WTC11 (cell line): ENCODE measurements at regions not wholly inside any gene's neighbourhood (a gene's known extent, or its start where the extent isn't known, plus 50 kb on each side); places are given as distances from the start of the nearest gene placed in this dataset.

Experiments
- ATAC-seq: fragments of 200-7000 bp; cut with Tn5 transposase; 2 replicates; pipeline ENCODE4 v1.10.0; 2021; ENCODE audit warnings: mild to moderate bottlenecking, moderate library complexity
- CTCF ChIA-PET: fragments of 300-600 bp; sonication (Branson Sonifier 250); formaldehyde crosslinking; loops from one replicate; lab custom pipeline; 2021; ENCODE audit warnings: antibody characterized with exemption; lab: Charles Lee
- POLR2A ChIA-PET: fragments of 350-600 bp; sonication (Branson Sonifier 250); formaldehyde crosslinking; loops from one replicate; lab custom pipeline; 2021; ENCODE audit warnings: antibody characterized with exemption; lab: Charles Lee
- DNase-seq: peaks from one replicate; pipeline ENCODE4 v3.0.0; 2021; ENCODE audit warnings: low spot score
- H3K27ac Mint-ChIP-seq: 2 replicates; pipeline ENCODE4 v1.8.0; 2021; ENCODE audit warnings: mixed read lengths
- H3K27me3 Mint-ChIP-seq: 2 replicates; pipeline ENCODE4 v1.8.0; 2021; ENCODE audit warnings: low read depth, mild to moderate bottlenecking, moderate library complexity, mixed read lengths
- H3K36me3 Mint-ChIP-seq: 2 replicates; pipeline ENCODE4 v1.8.0; 2021; ENCODE audit warnings: mixed read lengths
- H3K4me1 Mint-ChIP-seq: 2 replicates; pipeline ENCODE4 v1.8.0; 2022; ENCODE audit warnings: mixed read lengths
- H3K4me3 Mint-ChIP-seq: 2 replicates; pipeline ENCODE4 v1.8.0; 2021; ENCODE audit warnings: mild to moderate bottlenecking, moderate library complexity, mixed read lengths
- H3K9me3 Mint-ChIP-seq: 2 replicates; pipeline ENCODE4 v1.8.0; 2021; ENCODE audit warnings: mixed read lengths
- ATF6 ChIP-seq: sonication (generic); formaldehyde crosslinking; IDR thresholded peaks from 2 replicates; pipeline ENCODE4 v1.8.1; 2023; ENCODE audit warnings: mild to moderate bottlenecking, missing genetic modification reagents
- CBFB ChIP-seq: sonication (generic); formaldehyde crosslinking; IDR thresholded peaks from 2 replicates; pipeline ENCODE4 v1.8.1; 2022; ENCODE audit warnings: mild to moderate bottlenecking, low read depth, missing genetic modification reagents
- CTCF ChIP-seq: fragments of 200-600 bp; IDR thresholded peaks from 2 replicates; pipeline ENCODE4 v1.8.0; 2022; ENCODE audit warnings: antibody characterized with exemption
- ERG ChIP-seq: fragments of 250-450 bp; sonication (Bioruptor Pico); IDR thresholded peaks from 2 replicates; pipeline ENCODE4 v1.8.0; 2021; ENCODE audit warnings: mild to moderate bottlenecking
- ESRRA ChIP-seq: sonication (generic); formaldehyde crosslinking; IDR thresholded peaks from 2 replicates; pipeline ENCODE4 v1.8.1; 2022; ENCODE audit warnings: mild to moderate bottlenecking, missing genetic modification reagents, borderline replicate concordance
- ETV6 ChIP-seq: sonication (generic); formaldehyde crosslinking; IDR thresholded peaks from 2 replicates; pipeline ENCODE4 v1.8.1; 2022; ENCODE audit warnings: mild to moderate bottlenecking, missing genetic modification reagents
- JUN ChIP-seq: sonication (generic); formaldehyde crosslinking; IDR thresholded peaks from 2 replicates; pipeline ENCODE4 v1.8.0; 2023; ENCODE audit warnings: mild to moderate bottlenecking, missing genetic modification reagents
- MAX ChIP-seq: sonication (generic); formaldehyde crosslinking; IDR thresholded peaks from 2 replicates; pipeline ENCODE4 v1.8.0; 2022; ENCODE audit warnings: mild to moderate bottlenecking, missing genetic modification reagents
- MLX ChIP-seq: sonication (generic); formaldehyde crosslinking; IDR thresholded peaks from 2 replicates; pipeline ENCODE4 v1.8.1; 2023; ENCODE audit warnings: mild to moderate bottlenecking, missing genetic modification reagents, moderate library complexity
- OVOL2 ChIP-seq: fragments of 250-450 bp; sonication (Bioruptor Pico); IDR thresholded peaks from 2 replicates; pipeline ENCODE4 v1.9.0; 2021; ENCODE audit warnings: mild to moderate bottlenecking, borderline replicate concordance
- RORB ChIP-seq: fragments of 250-450 bp; sonication (Bioruptor Pico); IDR thresholded peaks from 2 replicates; pipeline ENCODE4 v1.9.0; 2021; ENCODE audit warnings: mild to moderate bottlenecking
- SMAD3 ChIP-seq: sonication (generic); formaldehyde crosslinking; IDR thresholded peaks from 2 replicates; pipeline ENCODE4 v1.8.0; 2022; ENCODE audit warnings: missing genetic modification reagents, mild to moderate bottlenecking, borderline replicate concordance
- SMAD4 ChIP-seq: sonication (generic); formaldehyde crosslinking; IDR thresholded peaks from 2 replicates; pipeline ENCODE4 v1.8.0; 2022; ENCODE audit warnings: mild to moderate bottlenecking, missing genetic modification reagents
- TEAD1 ChIP-seq: sonication (generic); formaldehyde crosslinking; IDR thresholded peaks from 2 replicates; pipeline ENCODE4 v1.8.0; 2022; ENCODE audit warnings: mild to moderate bottlenecking, missing genetic modification reagents
- TEAD4 ChIP-seq: sonication (generic); formaldehyde crosslinking; IDR thresholded peaks from 2 replicates; pipeline ENCODE4 v1.8.0; 2022; ENCODE audit warnings: mild to moderate bottlenecking, missing genetic modification reagents
- USF2 ChIP-seq: sonication (generic); formaldehyde crosslinking; IDR thresholded peaks from 2 replicates; pipeline ENCODE4 v1.8.1; 2023; ENCODE audit warnings: mild to moderate bottlenecking, missing genetic modification reagents, moderate library complexity
- ZBTB43 ChIP-seq: sonication (generic); formaldehyde crosslinking; IDR thresholded peaks from 2 replicates; pipeline ENCODE4 v1.8.1; 2023; ENCODE audit warnings: mild to moderate bottlenecking, missing genetic modification reagents
- ZNF121 ChIP-seq: sonication (generic); formaldehyde crosslinking; IDR thresholded peaks from 2 replicates; pipeline ENCODE4 v1.8.0; 2023; ENCODE audit warnings: missing genetic modification reagents
- ZNF219 ChIP-seq: sonication (generic); formaldehyde crosslinking; IDR thresholded peaks from 2 replicates; pipeline ENCODE4 v1.8.0; 2023; ENCODE audit warnings: missing genetic modification reagents, mild to moderate bottlenecking, borderline replicate concordance
- ZNF281 ChIP-seq: sonication (generic); formaldehyde crosslinking; IDR thresholded peaks from 2 replicates; pipeline ENCODE4 v1.8.0; 2023; ENCODE audit warnings: mild to moderate bottlenecking, missing genetic modification reagents
- ZNF396 ChIP-seq: fragments of 250-450 bp; sonication (Bioruptor Pico); IDR thresholded peaks from 2 replicates; pipeline ENCODE4 v1.8.0; 2021; ENCODE audit warnings: mild to moderate bottlenecking, moderate library complexity, borderline replicate concordance
- ZNF423 ChIP-seq: fragments of 250-450 bp; sonication (Bioruptor Pico); IDR thresholded peaks from 2 replicates; pipeline ENCODE4 v2.1.2; 2022; ENCODE audit warnings: mild to moderate bottlenecking, moderate library complexity

- no peak overlapping the region for H3K27ac Mint-ChIP-seq
- H3K4me1 Mint-ChIP-seq: peaks cover 17% of the 10 kb centered on the region
- no peak for DNase-seq
- no peak for ATAC-seq
- TF ChIP-seq ZNF396 (CRISPR knock-in tag) (no peak), TEAD1 (no peak), JUN (CRISPR knock-in tag) (no peak), ZBTB43 (CRISPR knock-in tag) (no peak), USF2 (CRISPR knock-in tag) (no peak), ERG (CRISPR knock-in tag) (no peak), ZNF281 (no peak), OVOL2 (CRISPR knock-in tag) (no peak), ZNF423 (no peak), ATF6 (no peak), MLX (CRISPR knock-in tag) (no peak), SMAD3 (CRISPR knock-in tag) (no peak), CBFB (CRISPR knock-in tag) (no peak), ETV6 (CRISPR knock-in tag) (no peak), CTCF (no peak)
- no peaks in the 10 kb centered on the region; the same call in 1 of the 2 replicates for H3K9me3 Mint-ChIP-seq
- no peaks in the 10 kb centered on the region for H3K27me3 Mint-ChIP-seq
- CTCF ChIA-PET: no interaction called here
- no peaks in the 10 kb centered on the region for H3K36me3 Mint-ChIP-seq
- no peak overlapping the region for H3K4me3 Mint-ChIP-seq
- POLR2A ChIA-PET: no interaction called here
Measured at GRCh38 chr2:184371641-184372040, 226.7 kb upstream of the ZNF804A start.

- no peaks in the 10 kb centered on the region for H3K36me3 Mint-ChIP-seq
- H3K27ac Mint-ChIP-seq: peak overlapping the region; percentile 46; the same call in 1 of the 2 replicates
- ChIA-PET POLR2A (no interaction called here), CTCF (no interaction called here)
- peaks cover 17% of the 10 kb centered on the region for H3K4me1 Mint-ChIP-seq
- no peaks in the 10 kb centered on the region; the same call in 1 of the 2 replicates for H3K9me3 Mint-ChIP-seq
- ATAC-seq: peak; percentile 77
- H3K27me3 Mint-ChIP-seq: no peaks in the 10 kb centered on the region
- no peak for DNase-seq
- H3K4me3 Mint-ChIP-seq: no peak overlapping the region; the same call in 1 of the 2 replicates
- TF ChIP-seq TEAD4 (CRISPR knock-in tag) (no peak), ZNF219 (no peak), MAX (CRISPR knock-in tag) (no peak), USF2 (CRISPR knock-in tag) (no peak), ESRRA (CRISPR knock-in tag) (no peak), RORB (CRISPR knock-in tag) (no peak), ZNF121 (CRISPR knock-in tag) (no peak), SMAD4 (CRISPR knock-in tag) (no peak)
Measured at GRCh38 chr2:184372484-184372883, 225.8 kb upstream of the ZNF804A start.
